Jurkat, Clone E6-1 (cell line): ENCODE measurements at regions not wholly inside any gene's neighbourhood (a gene's known extent, or its start where the extent isn't known, plus 50 kb on each side); places are given as distances from the start of the nearest gene placed in this dataset.
"Not testable (repeated sequence)": the region's sequence is repeated elsewhere in the genome, so short reads cannot be mapped to it uniquely, and the experiment has no call there.

Source experiments
- DNase-seq: peaks from one replicate; pipeline ENCODE4 v3.0.0-alpha.2; 2011; ENCODE audit warnings: low read depth, low spot score
- H3K4me3 ChIP-seq: 2 replicates; pipeline ENCODE4 v1.5.1; 2011; ENCODE audit warnings: mild to moderate bottlenecking, low read length, control low read depth, moderate library complexity

GRCh38 chr9:86500667-86501435 lies 146.6 kb upstream of the TUT7 start:
- no peak for DNase-seq

GRCh38 chr9:86500031-86500430 lies 145.8 kb upstream of the TUT7 start:
- no peak overlapping the region for H3K4me3 ChIP-seq
- DNase-seq: no peak

More at GRCh38 chr9:86500667-86501435, 146.6 kb upstream of the TUT7 start:
- no peak overlapping the region for H3K4me3 ChIP-seq

- no peak for DNase-seq
- H3K4me3 ChIP-seq: no peak overlapping the region
Observed at GRCh38 chr9:86494644-86495111, 140.5 kb upstream of the TUT7 start.

GRCh38 chr9:86491468-86492266 lies 137.5 kb upstream of the TUT7 start:
- DNase-seq: no peak
- H3K4me3 ChIP-seq: no peak overlapping the region

GRCh38 chr9:86488794-86489193 lies 134.6 kb upstream of the TUT7 start:
- no peak for DNase-seq
- H3K4me3 ChIP-seq: no peak overlapping the region

- no peak overlapping the region for H3K4me3 ChIP-seq
- no peak for DNase-seq
Observed at GRCh38 chr9:86488345-86488744, 134.1 kb upstream of the TUT7 start.

- DNase-seq: no peak
- H3K4me3 ChIP-seq: no peak overlapping the region
Observed at GRCh38 chr9:86487838-86488233, 133.6 kb upstream of the TUT7 start.

GRCh38 chr9:86486891-86487837 lies 133.0 kb upstream of the TUT7 start:
- H3K4me3 ChIP-seq: no peak overlapping the region
- peak; percentile 17 for DNase-seq

GRCh38 chr9:86485359-86485758 lies 131.1 kb upstream of the TUT7 start:
- H3K4me3 ChIP-seq: no peak overlapping the region
- no peak for DNase-seq

- no peak overlapping the region for H3K4me3 ChIP-seq
- no peak for DNase-seq
Observed at GRCh38 chr9:86483496-86483895, 129.3 kb upstream of the TUT7 start.

GRCh38 chr9:86481466-86481865 lies 127.3 kb upstream of the TUT7 start:
- H3K4me3 ChIP-seq: no peak overlapping the region
- no peak for DNase-seq

- H3K4me3 ChIP-seq, DNase-seq: not testable (repeated sequence)
Observed at GRCh38 chr9:86475255-86475654, 121.0 kb upstream of the TUT7 start.

- H3K4me3 ChIP-seq: no peak overlapping the region
- no peak for DNase-seq
Observed at GRCh38 chr9:86471171-86471815, 117.1 kb upstream of the TUT7 start.

GRCh38 chr9:86470326-86470725 lies 116.1 kb upstream of the TUT7 start:
- no peak for DNase-seq
- no peak overlapping the region for H3K4me3 ChIP-seq

GRCh38 chr9:86469476-86470250 lies 115.5 kb upstream of the TUT7 start:
- H3K4me3 ChIP-seq: no peak overlapping the region
- no peak for DNase-seq

- DNase-seq: no peak
- no peak overlapping the region for H3K4me3 ChIP-seq
Observed at GRCh38 chr9:86464242-86464641, 110.0 kb upstream of the TUT7 start.

- H3K4me3 ChIP-seq: no peak overlapping the region
- DNase-seq: no peak
Observed at GRCh38 chr9:86460216-86461002, 106.2 kb upstream of the TUT7 start.
